HG03521 (cell line): ENCODE measurements at regions not wholly inside any gene's neighbourhood (a gene's known extent, or its start where the extent isn't known, plus 50 kb on each side); places are given as distances from the start of the nearest gene placed in this dataset.

Source experiments
- ATAC-seq: cut with Tn5 transposase; IDR thresholded peaks from one replicate; pipeline ENCODE4 v1.9.1; 2021; ENCODE audit warnings: mild to moderate bottlenecking, moderate library complexity; ENCODE audit not compliant: unreplicated experiment

GRCh38 chr10:33402220-33403073 lies 68.0 kb upstream of the NRP1 start:
- no peak for ATAC-seq

DNA sequence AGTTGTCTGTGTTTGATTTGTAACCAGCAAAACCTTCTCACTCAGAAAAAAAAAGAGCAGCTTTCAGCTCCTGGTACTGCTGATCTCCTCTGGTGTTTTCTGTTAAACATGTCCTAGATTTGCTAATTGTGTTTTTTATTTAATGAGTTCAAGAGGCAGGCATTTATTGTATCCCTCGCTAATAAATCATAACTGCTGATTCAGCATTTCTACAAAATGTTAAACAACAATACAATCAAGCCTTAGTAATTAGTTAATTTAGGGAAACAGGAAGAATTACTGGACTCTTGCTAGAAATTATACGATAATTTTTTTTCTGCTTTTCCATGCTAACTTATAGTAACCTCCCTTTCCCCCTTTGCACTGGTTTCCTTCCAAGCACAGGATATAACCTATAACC lies 66.8 kb upstream of the NRP1 start:
- ATAC-seq = no peak

DNA sequence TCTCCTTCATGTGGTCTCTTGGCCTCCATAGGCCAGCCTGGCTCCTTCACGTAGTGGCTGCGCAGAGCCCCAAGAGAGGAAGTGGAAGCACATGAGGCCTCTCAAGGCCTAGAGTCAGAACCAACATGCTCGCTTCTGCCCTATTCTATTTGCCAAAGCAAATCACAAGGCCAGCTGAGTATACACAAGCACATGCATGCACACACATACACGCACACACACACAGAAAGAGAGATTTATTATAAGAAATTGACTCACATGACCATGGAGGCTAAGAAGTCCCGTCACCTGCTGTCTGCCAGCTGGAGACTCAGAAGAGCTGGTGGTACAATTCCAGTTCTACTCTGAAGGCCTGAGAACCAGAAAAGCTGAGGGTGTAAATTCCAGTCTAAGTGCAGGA lies 64.3 kb upstream of the NRP1 start:
- ATAC-seq = no peak

DNA sequence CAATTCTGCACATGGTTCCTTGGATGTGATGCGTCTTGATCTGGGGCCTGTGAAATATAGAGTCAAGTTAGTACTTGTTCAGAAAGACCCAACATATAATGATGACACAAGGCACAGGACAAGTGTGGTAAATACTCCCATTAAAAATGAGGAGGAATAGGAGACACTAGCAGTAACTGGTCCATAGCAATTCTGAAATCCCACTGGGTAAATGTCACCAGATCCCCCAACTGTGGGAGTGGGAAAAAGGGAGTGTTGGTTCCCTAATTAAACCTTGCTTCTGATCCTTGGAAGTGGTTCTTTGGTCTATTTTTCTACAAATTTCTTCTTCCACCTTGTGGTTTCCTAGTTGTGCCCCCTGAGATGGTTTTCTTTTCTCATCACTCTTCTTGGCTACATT lies 62.5 kb upstream of the NRP1 start:
- ATAC-seq = no peak

DNA sequence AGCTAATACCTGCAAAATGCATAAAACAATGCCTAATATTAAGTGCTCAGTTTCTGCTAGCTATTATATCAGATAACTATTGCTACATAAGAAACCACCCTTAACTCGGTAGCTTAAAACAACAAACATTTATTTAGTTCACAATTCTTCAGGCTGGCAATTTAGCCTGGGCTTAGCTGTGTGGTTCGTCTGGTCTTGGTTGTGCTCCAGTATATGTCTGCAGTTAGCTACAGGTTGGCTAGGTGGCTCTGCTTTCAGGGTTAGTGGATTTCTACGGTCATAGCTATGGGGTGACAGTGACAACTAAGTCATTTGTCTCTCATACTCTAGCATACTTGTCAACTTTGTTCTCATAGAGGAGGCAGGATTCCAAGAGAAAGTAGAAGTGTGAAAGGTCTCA lies 61.8 kb upstream of the NRP1 start:
- ATAC-seq = no peak

GRCh38 chr10:33395201-33395600 lies 60.7 kb upstream of the NRP1 start:
- no peak for ATAC-seq

- ATAC-seq = no peak
These were observed 58.2 kb upstream of the NRP1 start for GRCh38 chr10:33392706-33393105.

DNA sequence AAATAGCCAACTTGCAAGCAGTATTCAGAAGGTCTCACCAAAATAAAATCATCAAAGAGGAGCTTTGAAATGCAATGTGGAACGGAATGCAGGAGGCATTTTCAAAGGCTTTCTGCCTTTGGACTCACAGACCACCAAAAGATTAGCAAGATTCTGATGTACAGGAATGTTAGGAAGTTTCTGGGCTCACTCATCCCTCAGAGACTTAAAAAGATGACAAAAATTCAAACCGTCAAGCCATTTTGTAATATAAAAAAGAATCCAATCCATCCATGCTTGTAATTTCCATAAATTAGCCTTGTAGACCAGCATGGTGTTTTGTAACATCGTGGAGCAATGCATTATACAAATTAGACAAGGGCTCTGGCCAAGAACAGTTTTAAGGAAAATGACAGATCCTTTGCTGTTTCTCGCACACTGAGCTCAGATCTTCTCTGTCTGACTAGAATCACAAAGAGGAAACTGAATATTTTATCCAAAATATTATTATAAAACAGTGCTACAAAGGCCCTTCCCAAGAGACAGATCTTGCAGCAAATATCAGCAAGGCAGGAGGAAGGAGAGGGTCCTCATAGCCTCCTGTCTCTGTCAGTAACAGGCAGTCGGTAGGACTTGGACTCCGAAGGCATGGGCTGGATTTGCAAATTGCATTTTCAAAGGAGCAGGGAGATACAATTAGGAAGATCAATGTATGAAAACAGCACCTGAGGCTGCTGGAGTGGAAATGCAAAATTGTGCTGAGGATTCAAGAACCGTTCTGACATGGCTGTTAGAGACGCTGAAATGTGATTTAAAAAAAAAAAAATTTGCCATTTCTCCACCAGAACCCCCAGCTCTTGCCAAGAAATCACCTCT lies 57.4 kb upstream of the NRP1 start:
- no peak for ATAC-seq

DNA sequence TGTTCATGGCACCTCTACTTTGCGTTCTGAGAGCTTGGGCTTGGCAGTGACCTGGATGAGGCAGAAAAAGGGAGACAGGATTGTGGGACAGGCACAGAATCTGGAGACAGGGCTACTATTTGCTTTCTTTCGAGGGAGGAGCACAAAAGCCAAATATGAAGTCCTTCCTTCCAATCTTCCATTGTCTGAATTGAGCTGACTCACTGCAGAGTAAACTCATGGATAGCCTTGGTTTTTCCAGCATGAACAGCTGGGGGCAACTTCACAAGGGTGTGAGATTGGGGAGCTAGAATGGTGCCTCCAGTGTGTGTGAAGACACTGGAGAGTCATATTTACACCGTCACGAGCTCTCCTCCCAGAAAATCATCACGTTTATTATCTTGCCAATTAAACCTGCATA lies 55.6 kb upstream of the NRP1 start:
- ATAC-seq = no peak

GRCh38 chr10:33388785-33389184 lies 54.3 kb upstream of the NRP1 start:
- no peak for ATAC-seq

DNA sequence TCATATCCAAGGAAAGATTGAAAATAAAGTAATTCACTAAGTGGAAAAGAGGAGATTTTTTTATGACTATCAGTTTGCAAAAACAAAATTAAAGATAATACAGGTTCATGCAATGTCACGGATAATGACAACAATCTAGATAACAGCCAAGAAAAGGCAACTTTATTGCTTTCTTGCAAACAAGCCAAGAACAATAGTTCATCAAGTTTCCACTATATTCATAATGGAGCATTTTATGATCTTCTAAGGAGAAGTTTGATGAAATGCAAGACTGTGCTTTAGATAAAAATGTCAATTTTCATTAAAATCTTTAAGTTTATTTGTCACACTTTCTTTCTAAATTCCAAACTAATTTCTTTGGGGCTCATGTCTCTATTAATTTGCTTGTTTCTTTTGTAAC lies 53.9 kb upstream of the NRP1 start:
- no peak for ATAC-seq

- ATAC-seq = no peak
These were observed 53.3 kb upstream of the NRP1 start for GRCh38 chr10:33387720-33388119.

DNA sequence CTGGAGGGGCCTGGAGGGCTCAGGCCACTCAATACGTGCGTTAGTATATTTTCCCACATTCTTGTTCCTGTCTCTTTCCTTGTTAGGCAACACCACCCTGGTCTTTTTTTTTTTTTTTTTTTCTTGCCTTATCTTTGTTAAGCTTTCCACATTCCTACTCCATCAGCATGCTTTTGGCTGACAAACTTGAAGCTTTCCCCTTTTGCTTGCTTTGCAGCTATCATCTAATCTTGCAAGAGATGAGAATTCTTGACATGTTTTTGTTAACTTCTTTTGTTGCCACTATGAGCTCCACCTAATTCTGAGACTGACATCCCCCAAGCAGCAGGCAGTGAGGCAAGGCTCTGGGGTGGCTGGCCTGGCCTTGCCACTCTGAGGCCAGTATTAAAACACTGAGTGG lies 52.5 kb upstream of the NRP1 start:
- ATAC-seq = no peak

DNA sequence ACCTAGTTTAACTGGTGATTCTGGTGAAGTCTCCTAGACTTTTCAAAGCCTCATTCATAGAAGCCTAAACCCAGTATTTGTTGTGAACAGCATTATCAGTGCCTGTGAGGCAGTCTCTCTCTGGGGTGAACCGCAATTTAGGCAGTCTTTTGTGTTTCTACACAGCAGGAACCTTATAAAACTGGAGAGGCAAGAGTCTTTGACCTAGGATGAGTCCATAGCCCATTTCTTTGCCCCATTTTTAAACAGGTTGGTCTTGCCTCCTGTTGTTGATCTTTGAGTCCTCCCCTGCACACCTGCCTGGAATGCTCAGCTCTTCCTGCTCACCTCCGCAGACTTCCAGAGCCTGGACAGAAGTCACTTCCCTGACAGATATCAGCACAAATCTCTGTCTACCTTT lies 51.2 kb upstream of the NRP1 start:
- ATAC-seq = no peak

DNA sequence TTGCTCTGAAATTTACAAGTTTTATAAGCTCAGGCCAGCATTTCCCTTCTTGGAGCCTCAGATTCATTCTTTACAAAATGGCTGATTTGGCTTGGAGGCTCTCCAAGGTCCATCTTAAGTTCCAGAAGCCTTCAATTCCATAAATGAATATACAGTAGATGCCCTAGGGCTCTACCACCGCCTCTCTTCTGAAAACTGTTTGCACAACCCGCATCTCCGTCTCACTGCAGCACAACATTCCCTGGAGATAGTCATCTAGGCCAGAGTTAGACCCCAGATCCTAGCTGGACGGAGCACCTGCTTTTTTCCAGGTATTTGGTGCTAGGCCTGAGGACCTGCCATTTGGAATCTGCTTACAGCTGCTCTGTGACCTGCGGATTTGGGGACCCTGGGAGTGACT lies 50.5 kb upstream of the NRP1 start:
- ATAC-seq = no peak
